WTC11 (cell line): ENCODE measurements at regions not wholly inside any gene's neighbourhood (a gene's known extent, or its start where the extent isn't known, plus 50 kb on each side); places are given as distances from the start of the nearest gene placed in this dataset.

Experiments used
- ATAC-seq: fragments of 200-7000 bp; cut with Tn5 transposase; 2 replicates; pipeline ENCODE4 v1.10.0; 2021; ENCODE audit warnings: mild to moderate bottlenecking, moderate library complexity
- CTCF ChIA-PET: fragments of 300-600 bp; sonication (Branson Sonifier 250); formaldehyde crosslinking; loops from one replicate; lab custom pipeline; 2021; ENCODE audit warnings: antibody characterized with exemption; lab: Charles Lee
- POLR2A ChIA-PET: fragments of 350-600 bp; sonication (Branson Sonifier 250); formaldehyde crosslinking; loops from one replicate; lab custom pipeline; 2021; ENCODE audit warnings: antibody characterized with exemption; lab: Charles Lee
- DNase-seq: peaks from one replicate; pipeline ENCODE4 v3.0.0; 2021; ENCODE audit warnings: low spot score
- H3K27ac Mint-ChIP-seq: 2 replicates; pipeline ENCODE4 v1.8.0; 2021; ENCODE audit warnings: mixed read lengths
- H3K27me3 Mint-ChIP-seq: 2 replicates; pipeline ENCODE4 v1.8.0; 2021; ENCODE audit warnings: low read depth, mild to moderate bottlenecking, moderate library complexity, mixed read lengths
- H3K36me3 Mint-ChIP-seq: 2 replicates; pipeline ENCODE4 v1.8.0; 2021; ENCODE audit warnings: mixed read lengths
- H3K4me1 Mint-ChIP-seq: 2 replicates; pipeline ENCODE4 v1.8.0; 2022; ENCODE audit warnings: mixed read lengths
- H3K4me3 Mint-ChIP-seq: 2 replicates; pipeline ENCODE4 v1.8.0; 2021; ENCODE audit warnings: mild to moderate bottlenecking, moderate library complexity, mixed read lengths
- H3K9me3 Mint-ChIP-seq: 2 replicates; pipeline ENCODE4 v1.8.0; 2021; ENCODE audit warnings: mixed read lengths
- AR ChIP-seq: fragments of 250-450 bp; sonication (Bioruptor Pico); IDR thresholded peaks from 2 replicates; pipeline ENCODE4 v1.9.0; 2021; ENCODE audit warnings: mild to moderate bottlenecking
- ARID4B ChIP-seq: sonication (generic); formaldehyde crosslinking; IDR thresholded peaks from 2 replicates; pipeline ENCODE4 v1.8.0; 2023; ENCODE audit warnings: missing genetic modification reagents, mild to moderate bottlenecking, borderline replicate concordance
- CTCF ChIP-seq: fragments of 200-600 bp; IDR thresholded peaks from 2 replicates; pipeline ENCODE4 v1.8.0; 2022; ENCODE audit warnings: antibody characterized with exemption
- ESRRA ChIP-seq: sonication (generic); formaldehyde crosslinking; IDR thresholded peaks from 2 replicates; pipeline ENCODE4 v1.8.1; 2022; ENCODE audit warnings: mild to moderate bottlenecking, missing genetic modification reagents, borderline replicate concordance
- GRHL2 ChIP-seq: fragments of 250-450 bp; sonication (Bioruptor Pico); IDR thresholded peaks from 2 replicates; pipeline ENCODE4 v1.8.0; 2022; ENCODE audit warnings: mild to moderate bottlenecking, moderate library complexity; ENCODE audit not compliant: insufficient replicate concordance, severe bottlenecking
- HMGXB4 ChIP-seq: sonication (generic); formaldehyde crosslinking; IDR thresholded peaks from 2 replicates; pipeline ENCODE4 v1.8.1; 2023; ENCODE audit warnings: mild to moderate bottlenecking, moderate library complexity, missing genetic modification reagents
- NFATC4 ChIP-seq: fragments of 250-450 bp; sonication (Bioruptor Pico); IDR thresholded peaks from 2 replicates; pipeline ENCODE4 v1.9.0; 2021; ENCODE audit warnings: mild to moderate bottlenecking
- OVOL2 ChIP-seq: fragments of 250-450 bp; sonication (Bioruptor Pico); IDR thresholded peaks from 2 replicates; pipeline ENCODE4 v1.9.0; 2021; ENCODE audit warnings: mild to moderate bottlenecking, borderline replicate concordance
- PREB ChIP-seq: sonication (generic); formaldehyde crosslinking; IDR thresholded peaks from 2 replicates; pipeline ENCODE4 v1.8.1; 2022; ENCODE audit warnings: mild to moderate bottlenecking, missing genetic modification reagents, moderate library complexity, borderline replicate concordance
- PRRX2 ChIP-seq: fragments of 250-450 bp; sonication (Bioruptor Pico); IDR thresholded peaks from 2 replicates; pipeline ENCODE4 v1.8.0; 2021; ENCODE audit warnings: mild to moderate bottlenecking
- RELA ChIP-seq: sonication (generic); formaldehyde crosslinking; IDR thresholded peaks from 2 replicates; pipeline ENCODE4 v1.8.1; 2022; ENCODE audit warnings: missing genetic modification reagents, mild to moderate bottlenecking, borderline replicate concordance
- TEAD1 ChIP-seq: sonication (generic); formaldehyde crosslinking; IDR thresholded peaks from 2 replicates; pipeline ENCODE4 v1.8.0; 2022; ENCODE audit warnings: mild to moderate bottlenecking, missing genetic modification reagents
- ZNF219 ChIP-seq: sonication (generic); formaldehyde crosslinking; IDR thresholded peaks from 2 replicates; pipeline ENCODE4 v1.8.0; 2023; ENCODE audit warnings: missing genetic modification reagents, mild to moderate bottlenecking, borderline replicate concordance
- ZNF396 ChIP-seq: fragments of 250-450 bp; sonication (Bioruptor Pico); IDR thresholded peaks from 2 replicates; pipeline ENCODE4 v1.8.0; 2021; ENCODE audit warnings: mild to moderate bottlenecking, moderate library complexity, borderline replicate concordance
- ZNF532 ChIP-seq: fragments of 250-450 bp; sonication (Bioruptor Pico); IDR thresholded peaks from 2 replicates; pipeline ENCODE4 v1.9.0; 2021; ENCODE audit warnings: mild to moderate bottlenecking, borderline replicate concordance

- CTCF ChIA-PET = no interaction called here
- Mint-ChIP-seq H3K4me3 (no peak overlapping the region), H3K36me3 (no peaks in the 10 kb centered on the region), H3K27ac (no peak overlapping the region), H3K27me3 (peaks cover 14% of the 10 kb centered on the region), H3K4me1 (peaks cover 12% of the 10 kb centered on the region), H3K9me3 (peaks cover 9% of the 10 kb centered on the region)
- DNase-seq = no peak
- ATAC-seq = no peak
- POLR2A ChIA-PET = no interaction called here
- no peak for TF ChIP-seq NFATC4
- no peak for TF ChIP-seq ESRRA
- TF ChIP-seq PREB (CRISPR knock-in tag) = no peak
- no peak for TF ChIP-seq GRHL2
- no peak for TF ChIP-seq RELA (CRISPR knock-in tag)
Measured at GRCh38 chr5:61949679-61950435, 356.1 kb upstream of the KIF2A start.

GRCh38 chr5:61951295-61951694, 354.7 kb upstream of the KIF2A start:
- DNase-seq (no peak), ATAC-seq (no peak)
- TF ChIP-seq OVOL2 (CRISPR knock-in tag) (no peak), ARID4B (CRISPR knock-in tag) (no peak), CTCF (no peak), PRRX2 (no peak), ZNF532 (no peak), GRHL2 (no peak), HMGXB4 (CRISPR knock-in tag) (no peak), ZNF396 (CRISPR knock-in tag) (no peak), ZNF219 (CRISPR knock-in tag) (no peak), TEAD1 (no peak), AR (CRISPR knock-in tag) (no peak)
- peaks cover 9% of the 10 kb centered on the region for H3K9me3 Mint-ChIP-seq
- peaks cover 13% of the 10 kb centered on the region for H3K4me1 Mint-ChIP-seq
- peaks cover 19% of the 10 kb centered on the region for H3K27me3 Mint-ChIP-seq
- ChIA-PET CTCF (interaction anchor here (0.7 kb wide), 1 partner anchor 134 kb away, joined by 4 read pairs; no protein-coding TSS in a partner anchor), POLR2A (no interaction called here)
- H3K4me3 Mint-ChIP-seq = no peak overlapping the region
- H3K27ac Mint-ChIP-seq = no peak overlapping the region
- H3K36me3 Mint-ChIP-seq = no peaks in the 10 kb centered on the region
